Esophagus squamous epithelium (tissue), 5 donors: ENCODE measurements at regions not wholly inside any gene's neighbourhood (a gene's known extent, or its start where the extent isn't known, plus 50 kb on each side); places are given as distances from the start of the nearest gene placed in this dataset.

Experiments
- DNase-seq: peaks from one replicate; lab custom pipeline; 2025; lab: John Stamatoyannopoulos, UW
- H3K27ac ChIP-seq, 4 donors: fragments of 200-600 bp; sonication (generic); one replicate each; pipeline ENCODE4 v1.5.1; 2016 to 2019; ENCODE audit warnings: mild to moderate bottlenecking in 1 of 4
- H3K27me3 ChIP-seq, 4 donors: fragments of 200-600 bp; sonication (generic); 1 replicate in 3 of 4; 2 replicates in 1 of 4; pipeline versions ENCODE4 v1.5.1 to v1.6.0; 2017 to 2021; ENCODE audit warnings: antibody characterized with exemption in 1 of 4
- H3K36me3 ChIP-seq, 3 donors: fragments of 200-600 bp; sonication (generic); one replicate each; pipeline ENCODE4 v1.5.1; 2016 to 2019
- H3K4me1 ChIP-seq, 3 donors: fragments of 200-600 bp; sonication (generic); one replicate each; pipeline ENCODE4 v1.5.1; 2017 to 2019
- H3K4me3 ChIP-seq, 4 donors: fragments of 200-600 bp; sonication (generic); 1 replicate in 3 of 4; 2 replicates in 1 of 4; pipeline ENCODE4 v1.5.1; 2016 to 2019; ENCODE audit warnings: mild to moderate bottlenecking in 2 of 4, moderate library complexity in 1 of 4
- H3K9me3 ChIP-seq, 3 donors: fragments of 200-600 bp; sonication (generic); one replicate each; pipeline ENCODE4 v1.5.1; 2016 to 2019
- POLR2A ChIP-seq, 4 donors: fragments of 450-650 bp; IDR thresholded peaks; one replicate each; pipeline ENCODE4 v1.6.1; 2017; ENCODE audit warnings: antibody characterized with exemption in 4 of 4, mild to moderate bottlenecking in 4 of 4, moderate library complexity in 3 of 4
- WGBS, 2 donors: methylation state at CpG; one replicate each; pipeline ENCODE4 v1.1.5; 2018; 5-methylcytosine and 5-hydroxymethylcytosine counted together
- intact Hi-C: fragments of 100-400 bp; cut with DNase I; formaldehyde crosslinking; loops from one replicate; pipeline ENCODE4 v1.15.0; 2022
- TF ChIP-seq, protein P1 (sequence below), 6 experiments: fragments of 450-650 bp in 4 of 6; fragments of 200-600 bp in 2 of 6; sonication (generic) in 2 of 6; IDR thresholded peaks; one replicate each; pipeline ENCODE4 v1.5.1; 2016 to 2019; ENCODE audit warnings: antibody characterized with exemption in 6 of 6, mild to moderate bottlenecking in 4 of 6, moderate library complexity in 4 of 6
- donor health status: DM: yes; HTN: yes; CAD: no.

DNA sequence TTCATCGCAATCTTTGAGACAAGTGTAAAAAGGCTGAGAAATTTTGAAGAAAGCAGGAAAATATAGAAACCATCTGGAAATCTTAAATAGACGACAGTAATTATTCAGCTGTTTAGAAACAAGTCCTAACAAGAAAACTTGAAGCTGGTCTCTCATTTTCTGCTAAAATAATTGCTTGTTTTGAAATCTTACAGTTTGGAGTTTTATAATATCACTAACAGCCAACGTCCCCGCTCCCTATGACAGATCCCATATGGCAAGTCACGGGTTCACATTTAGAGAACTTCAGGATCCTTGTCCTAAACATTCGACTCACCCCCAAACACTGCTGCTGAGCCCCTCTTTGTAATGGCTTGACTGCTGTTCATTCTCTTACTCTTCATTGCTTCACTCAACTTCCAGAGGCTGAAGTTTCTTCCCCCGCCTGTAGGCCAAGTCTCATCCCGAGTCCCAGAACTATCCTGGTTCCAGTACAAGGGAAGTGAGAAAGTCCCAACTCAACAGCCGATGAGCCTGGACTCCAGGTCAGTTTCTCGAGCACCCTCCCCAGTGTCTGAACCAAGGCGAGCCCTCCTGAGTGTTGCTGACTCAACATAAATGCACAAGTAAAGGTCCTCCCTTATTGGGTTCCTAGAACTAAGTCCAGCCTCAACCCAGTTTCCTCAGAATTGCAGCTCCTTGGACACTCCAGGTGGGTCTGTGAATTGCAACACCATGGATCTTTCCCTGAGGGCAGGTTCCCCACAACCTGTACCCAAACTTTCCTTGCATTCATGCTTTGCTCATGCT is 93.4 kb upstream of the BACE2 start:
- intact Hi-C loops, result no loop called here
- H3K4me3 ChIP-seq, result no peak overlapping the region
- H3K4me1 ChIP-seq, result no peaks in the 10 kb centered on the region
- no peaks in the 10 kb centered on the region for H3K9me3 ChIP-seq
- WGBS, 2 donors, result 61 to 68% methylated on average over 8 to 9 of the region's 11 CpGs
- TF ChIP-seq POLR2A (IDR thresholded peaks at IDR 0.05), result no peak
- TF ChIP-seq, protein P1, sequence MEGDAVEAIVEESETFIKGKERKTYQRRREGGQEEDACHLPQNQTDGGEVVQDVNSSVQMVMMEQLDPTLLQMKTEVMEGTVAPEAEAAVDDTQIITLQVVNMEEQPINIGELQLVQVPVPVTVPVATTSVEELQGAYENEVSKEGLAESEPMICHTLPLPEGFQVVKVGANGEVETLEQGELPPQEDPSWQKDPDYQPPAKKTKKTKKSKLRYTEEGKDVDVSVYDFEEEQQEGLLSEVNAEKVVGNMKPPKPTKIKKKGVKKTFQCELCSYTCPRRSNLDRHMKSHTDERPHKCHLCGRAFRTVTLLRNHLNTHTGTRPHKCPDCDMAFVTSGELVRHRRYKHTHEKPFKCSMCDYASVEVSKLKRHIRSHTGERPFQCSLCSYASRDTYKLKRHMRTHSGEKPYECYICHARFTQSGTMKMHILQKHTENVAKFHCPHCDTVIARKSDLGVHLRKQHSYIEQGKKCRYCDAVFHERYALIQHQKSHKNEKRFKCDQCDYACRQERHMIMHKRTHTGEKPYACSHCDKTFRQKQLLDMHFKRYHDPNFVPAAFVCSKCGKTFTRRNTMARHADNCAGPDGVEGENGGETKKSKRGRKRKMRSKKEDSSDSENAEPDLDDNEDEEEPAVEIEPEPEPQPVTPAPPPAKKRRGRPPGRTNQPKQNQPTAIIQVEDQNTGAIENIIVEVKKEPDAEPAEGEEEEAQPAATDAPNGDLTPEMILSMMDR (IDR thresholded peaks at IDR 0.05), result no peak
- no peaks in the 10 kb centered on the region for H3K36me3 ChIP-seq
- no peak overlapping the region for H3K27ac ChIP-seq
- peaks cover 0 to 19% (median 0%) of the 10 kb centered on the region in 4 donors for H3K27me3 ChIP-seq
- DNase-seq, result no peak

DNA sequence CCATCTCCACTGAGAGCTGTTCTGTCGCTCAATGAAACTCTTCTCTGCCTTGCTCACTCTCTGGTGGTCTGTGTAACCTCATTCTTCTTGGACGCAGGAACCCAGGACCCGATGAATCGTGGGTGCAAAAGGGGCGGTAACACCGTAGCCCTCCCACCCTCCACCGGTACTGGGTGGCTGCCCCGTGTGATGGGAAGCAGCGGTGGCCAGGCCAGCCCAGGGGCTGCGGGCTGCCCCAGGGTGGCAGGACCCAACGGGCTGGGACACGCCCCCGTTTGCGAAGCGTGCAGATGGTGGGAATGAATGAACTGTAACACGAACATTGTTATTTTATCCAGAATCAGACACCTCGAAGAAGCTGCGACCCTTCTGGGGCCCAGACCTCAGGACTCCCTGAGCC is 92.3 kb upstream of the BACE2 start:
- Histone ChIP-seq H3K9me3 (no peaks in the 10 kb centered on the region), H3K4me3 (no peak overlapping the region), H3K27ac (no peak overlapping the region), H3K27me3 (peaks cover 0 to 9% (median 0%) of the 10 kb centered on the region in 4 donors), H3K36me3 (no peaks in the 10 kb centered on the region), H3K4me1 (no peaks in the 10 kb centered on the region)
- no peak for DNase-seq
- intact Hi-C loops, result no loop called here
- TF ChIP-seq, protein P1 (IDR thresholded peaks at IDR 0.05), result no peak
- no peak for TF ChIP-seq POLR2A (IDR thresholded peaks at IDR 0.05)
- WGBS, 2 donors, result 87% methylated on average over 14 of the region's 18 CpGs; no CpG with 5 or more reads in 1 of the 2 donors

DNA sequence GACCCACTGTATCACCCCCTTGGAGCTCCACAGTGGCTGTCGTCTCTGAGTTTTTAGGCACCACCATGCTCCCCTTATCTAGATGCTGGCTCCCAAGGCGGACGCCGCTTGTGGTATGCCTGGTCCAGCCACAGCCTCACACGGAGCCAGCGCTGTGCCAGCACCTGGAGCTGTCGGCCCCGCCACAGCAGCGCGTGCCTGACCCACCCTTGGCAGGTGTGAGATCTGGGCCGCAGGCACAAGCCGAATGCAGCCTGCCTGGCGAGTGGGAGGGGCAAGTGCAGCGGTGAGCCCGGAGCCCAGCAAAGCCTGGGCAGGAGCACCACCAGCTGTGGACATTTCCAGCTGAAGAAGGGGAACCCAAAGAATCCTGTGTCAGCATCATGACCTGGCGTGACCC is 91.9 kb upstream of the BACE2 start:
- Histone ChIP-seq H3K4me3 (no peak overlapping the region), H3K4me1 (no peaks in the 10 kb centered on the region), H3K27ac (no peak overlapping the region), H3K36me3 (no peaks in the 10 kb centered on the region), H3K9me3 (no peaks in the 10 kb centered on the region), H3K27me3 (peaks cover 0 to 6% (median 0%) of the 10 kb centered on the region in 4 donors)
- WGBS, 2 donors, result 98% methylated on average over 7 of the region's 16 CpGs; no CpG with 5 or more reads in 1 of the 2 donors
- no peak for DNase-seq
- intact Hi-C loops, result no loop called here
- TF ChIP-seq, protein P1 (IDR thresholded peaks at IDR 0.05), result no peak
- TF ChIP-seq POLR2A (IDR thresholded peaks at IDR 0.05), result no peak

DNA sequence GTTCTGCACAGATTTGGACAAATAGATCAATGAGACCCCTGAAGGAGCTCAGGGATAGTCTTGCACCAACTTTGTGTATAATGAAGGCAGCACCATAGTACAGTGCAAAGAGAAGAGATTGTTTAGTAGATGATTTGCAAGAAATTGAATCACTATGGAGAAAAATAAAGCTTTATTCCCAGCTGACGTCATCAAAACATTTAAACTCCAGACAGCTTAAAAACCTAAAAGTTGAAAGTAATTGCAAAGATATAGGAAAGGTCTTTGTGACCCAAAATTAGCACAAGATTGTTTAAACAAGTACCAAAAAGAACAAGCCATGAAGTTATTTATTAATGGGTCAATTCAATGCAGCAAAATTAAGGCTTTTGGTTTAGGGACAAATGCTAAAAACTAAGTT is 88.8 kb upstream of the BACE2 start:
- no peak for DNase-seq
- H3K4me1 ChIP-seq, result no peaks in the 10 kb centered on the region
- H3K27me3 ChIP-seq, result peaks cover 0 to 3% (median 0%) of the 10 kb centered on the region in 4 donors
- intact Hi-C loops, result no loop called here
- H3K27ac ChIP-seq, result no peak overlapping the region
- 22 to 70% methylated on average over 1 of the region's 1 CpG for WGBS, 2 donors
- no peak overlapping the region for H3K4me3 ChIP-seq
- TF ChIP-seq, protein P1 (IDR thresholded peaks at IDR 0.05), result no peak
- no peak for TF ChIP-seq POLR2A (IDR thresholded peaks at IDR 0.05)
- no peaks in the 10 kb centered on the region for H3K9me3 ChIP-seq
- H3K36me3 ChIP-seq, result no peaks in the 10 kb centered on the region

DNA sequence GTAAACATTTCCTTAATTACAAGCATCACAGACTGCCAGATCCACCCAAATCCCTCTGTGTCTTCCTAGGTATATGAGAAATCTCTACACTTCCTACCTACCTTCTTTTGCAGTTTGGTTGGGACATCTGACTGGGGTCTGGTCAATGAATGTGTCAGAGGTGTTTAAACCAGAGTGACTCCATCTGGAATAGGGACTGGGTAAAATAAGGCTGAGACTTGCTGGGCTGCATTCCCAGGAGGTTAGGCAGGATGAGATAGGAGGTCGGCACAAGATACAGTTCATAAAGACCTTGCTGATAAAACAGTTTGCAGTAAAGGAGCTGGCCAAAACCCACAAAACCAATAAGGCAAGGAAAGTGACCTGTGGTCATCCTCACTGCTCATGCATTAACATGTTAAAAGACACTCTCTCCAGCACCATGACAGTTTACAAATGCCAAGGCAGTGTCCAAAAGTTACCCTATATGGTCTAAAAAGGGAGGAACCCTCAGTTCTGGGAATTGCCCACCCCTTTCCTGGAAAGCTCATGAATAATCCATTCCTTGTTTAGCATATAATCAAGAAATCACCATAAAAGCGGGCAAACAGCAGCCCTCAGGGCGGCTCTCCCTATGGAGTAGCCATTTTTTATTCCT is 87.4 kb upstream of the BACE2 start:
- no peaks in the 10 kb centered on the region for H3K36me3 ChIP-seq
- H3K9me3 ChIP-seq, result no peaks in the 10 kb centered on the region
- intact Hi-C loops, result no loop called here
- H3K27me3 ChIP-seq, result peaks cover 0 to 13% (median 0%) of the 10 kb centered on the region in 4 donors
- H3K4me1 ChIP-seq, result no peaks in the 10 kb centered on the region
- WGBS, 2 donors, result 66 to 80% methylated on average over 3 of the region's 3 CpGs
- TF ChIP-seq, protein P1 (IDR thresholded peaks at IDR 0.05), result no peak
- TF ChIP-seq POLR2A (IDR thresholded peaks at IDR 0.05), result no peak
- no peak overlapping the region for H3K4me3 ChIP-seq
- H3K27ac ChIP-seq, result no peak overlapping the region
- DNase-seq, result no peak
